AG09309 (cell line): ENCODE measurements at regions not wholly inside any gene's neighbourhood (a gene's known extent, or its start where the extent isn't known, plus 50 kb on each side); places are given as distances from the start of the nearest gene placed in this dataset.
"Not testable (repeated sequence)": the region's sequence is repeated elsewhere in the genome, so short reads cannot be mapped to it uniquely, and the experiment has no call there.

Experiments used
- DNase-seq: peaks from one replicate; pipeline ENCODE4 v3.0.0-alpha.2; 2010; ENCODE audit warnings: low read depth
- H3K4me3 ChIP-seq: 2 replicates; pipeline ENCODE4 v1.5.1; 2011; ENCODE audit warnings: mild to moderate bottlenecking, low read depth, low read length, moderate library complexity; ENCODE audit not compliant: control insufficient read depth
- CTCF ChIP-seq: IDR thresholded peaks from 2 replicates; pipeline ENCODE4 v1.5.1; 2011; ENCODE audit warnings: mild to moderate bottlenecking, low read depth, low read length, inconsistent platforms; ENCODE audit not compliant: insufficient read depth, control insufficient read depth; ENCODE audit errors: missing control alignments

GRCh38 chr15:58369261-58369701 is 62.5 kb upstream of the LIPC start:
- peak overlapping the region; percentile 17 for H3K4me3 ChIP-seq
- DNase-seq: peak; percentile 82
- TF ChIP-seq CTCF: peak; percentile 3

GRCh38 chr15:58369956-58370355 is 61.8 kb upstream of the LIPC start:
- DNase-seq: no peak
- no peak overlapping the region for H3K4me3 ChIP-seq
- no peak for TF ChIP-seq CTCF

GRCh38 chr15:58374147-58374546 is 57.6 kb upstream of the LIPC start:
- TF ChIP-seq CTCF: no peak
- H3K4me3 ChIP-seq: no peak overlapping the region
- no peak for DNase-seq

GRCh38 chr15:58377193-58377592 is 54.6 kb upstream of the LIPC start:
- no peak overlapping the region for H3K4me3 ChIP-seq
- no peak for DNase-seq
- TF ChIP-seq CTCF: no peak

- no peak for DNase-seq
- H3K4me3 ChIP-seq: no peak overlapping the region
- no peak for TF ChIP-seq CTCF
Observed at GRCh38 chr15:58378241-58379085, 53.3 kb upstream of the LIPC start.

GRCh38 chr15:58379454-58379853 is 52.3 kb upstream of the LIPC start:
- H3K4me3 ChIP-seq, DNase-seq: not testable (repeated sequence)

GRCh38 chr15:58380280-58380945 is 51.4 kb upstream of the LIPC start:
- no peak overlapping the region for H3K4me3 ChIP-seq
- DNase-seq: no peak
- TF ChIP-seq CTCF: no peak
